SJCRH30 (cell line): ENCODE measurements at regions not wholly inside any gene's neighbourhood (a gene's known extent, or its start where the extent isn't known, plus 50 kb on each side); places are given as distances from the start of the nearest gene placed in this dataset.

Source experiments
- DNase-seq, 2 experiments: peaks; one replicate each; pipeline ENCODE4 v3.0.0-alpha.2; 2015 to 2020
- H3K27ac ChIP-seq: fragments of 250-450 bp; sonication (Bioruptor Pico); 2 replicates; pipeline ENCODE4 v1.5.1; 2020; ENCODE audit warnings: mild to moderate bottlenecking, moderate library complexity
- H3K27me3 ChIP-seq: fragments of 250-450 bp; sonication (Bioruptor Pico); 2 replicates; pipeline ENCODE4 v1.5.1; 2020; ENCODE audit warnings: mild to moderate bottlenecking, moderate library complexity
- H3K36me3 ChIP-seq: fragments of 250-450 bp; sonication (Bioruptor Pico); 2 replicates; pipeline ENCODE4 v1.5.1; 2020; ENCODE audit warnings: mild to moderate bottlenecking, moderate library complexity
- H3K4me1 ChIP-seq: fragments of 250-450 bp; sonication (Bioruptor Pico); 2 replicates; pipeline ENCODE4 v1.5.1; 2020; ENCODE audit warnings: mild to moderate bottlenecking, moderate library complexity
- H3K4me3 ChIP-seq: fragments of 250-450 bp; sonication (Bioruptor Pico); 2 replicates; pipeline ENCODE4 v1.5.1; 2020; ENCODE audit warnings: mild to moderate bottlenecking, moderate library complexity
- H3K9me3 ChIP-seq: fragments of 250-450 bp; sonication (Bioruptor Pico); replicated peaks from 2 replicates; pipeline ENCODE4 v1.5.1; 2020; ENCODE audit warnings: mild to moderate bottlenecking, moderate library complexity

DNA sequence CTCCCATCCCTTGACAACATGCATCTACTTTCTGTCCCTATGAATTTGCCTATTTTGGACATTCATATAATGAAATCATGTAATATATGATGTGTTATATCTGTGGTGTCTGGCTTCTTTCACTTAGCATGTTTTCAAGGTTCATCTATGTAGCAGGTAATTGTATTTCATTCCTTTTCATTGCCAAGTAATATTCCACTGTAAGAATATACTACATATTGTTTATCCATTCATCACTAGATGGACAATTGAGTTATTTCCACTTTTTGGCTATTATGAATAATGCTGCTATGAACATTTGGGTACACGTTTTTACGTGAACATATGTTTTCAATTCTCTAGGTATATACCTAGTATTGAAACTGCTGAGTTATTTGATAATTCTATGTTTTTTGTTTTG is 238.2 kb downstream of the PTEN start:
- H3K9me3 ChIP-seq: no peaks in the 10 kb centered on the region
- H3K4me1 ChIP-seq: no peaks in the 10 kb centered on the region
- H3K27ac ChIP-seq: no peak overlapping the region
- H3K27me3 ChIP-seq: no peaks in the 10 kb centered on the region
- H3K4me3 ChIP-seq: no peak overlapping the region
- DNase-seq: no peak
- H3K36me3 ChIP-seq: no peaks in the 10 kb centered on the region

DNA sequence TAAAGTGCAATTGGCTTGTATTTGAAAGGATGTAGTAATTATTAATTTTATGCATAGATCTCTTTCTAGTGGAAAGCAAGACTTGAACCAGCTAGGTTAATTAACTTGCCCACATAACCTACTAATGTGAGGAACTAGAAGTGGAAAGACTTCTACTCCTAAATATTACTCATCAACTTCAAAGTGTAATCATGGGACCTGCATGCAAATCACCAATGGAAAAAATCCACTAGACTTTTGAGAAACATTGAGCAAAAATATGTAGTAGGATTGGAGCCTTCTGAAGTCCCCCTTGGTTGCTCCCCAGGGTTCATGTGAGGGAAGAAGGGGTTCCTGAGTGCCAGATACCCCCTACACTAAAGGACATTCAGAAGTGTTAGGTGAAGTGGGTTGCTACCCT is 240.2 kb downstream of the PTEN start:
- Histone ChIP-seq H3K27ac (no peak overlapping the region), H3K4me3 (no peak overlapping the region), H3K36me3 (no peaks in the 10 kb centered on the region), H3K4me1 (no peaks in the 10 kb centered on the region), H3K9me3 (no peaks in the 10 kb centered on the region), H3K27me3 (no peaks in the 10 kb centered on the region)
- DNase-seq: no peak

- Histone ChIP-seq H3K4me1 (no peaks in the 10 kb centered on the region), H3K36me3 (no peaks in the 10 kb centered on the region), H3K27me3 (no peaks in the 10 kb centered on the region), H3K4me3 (no peak overlapping the region), H3K27ac (no peak overlapping the region), H3K9me3 (no peaks in the 10 kb centered on the region)
- DNase-seq: no peak
Measured at GRCh38 chr10:88104223-88104622, 240.8 kb downstream of the PTEN start.

DNA sequence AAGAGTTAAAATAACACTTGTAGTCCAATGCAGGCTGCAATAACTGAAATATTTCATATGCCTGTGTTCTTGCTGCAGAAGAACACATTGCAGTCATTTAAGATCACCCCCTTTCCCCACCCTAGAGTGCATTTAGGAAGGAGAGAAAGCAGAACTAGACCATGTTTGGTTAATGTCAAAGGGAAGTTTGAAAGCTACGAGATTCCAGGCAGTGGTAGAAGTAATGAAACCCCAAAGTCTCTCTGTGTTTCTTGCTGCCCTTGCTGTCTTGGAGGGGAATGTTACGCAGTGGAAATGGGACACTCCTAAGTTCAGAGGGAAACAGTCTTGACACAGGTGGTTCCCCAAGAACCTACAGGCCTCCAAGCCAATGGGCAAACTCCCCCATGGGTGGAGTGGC is 242.9 kb downstream of the PTEN start:
- H3K27me3 ChIP-seq: no peaks in the 10 kb centered on the region
- H3K4me3 ChIP-seq: no peak overlapping the region
- H3K9me3 ChIP-seq: no peaks in the 10 kb centered on the region
- H3K4me1 ChIP-seq: no peaks in the 10 kb centered on the region
- no peak overlapping the region for H3K27ac ChIP-seq
- no peaks in the 10 kb centered on the region for H3K36me3 ChIP-seq
- DNase-seq: no peak

- no peaks in the 10 kb centered on the region for H3K9me3 ChIP-seq
- DNase-seq: no peak
- H3K4me1 ChIP-seq: no peaks in the 10 kb centered on the region
- no peak overlapping the region for H3K4me3 ChIP-seq
- H3K27me3 ChIP-seq: no peaks in the 10 kb centered on the region
- no peaks in the 10 kb centered on the region for H3K36me3 ChIP-seq
- H3K27ac ChIP-seq: no peak overlapping the region
Measured at GRCh38 chr10:88107296-88108097, 244.1 kb downstream of the PTEN start.

GRCh38 chr10:88108115-88108610 is 244.7 kb downstream of the PTEN start:
- no peak for DNase-seq

GRCh38 chr10:88110355-88110754 is 246.9 kb downstream of the PTEN start:
- DNase-seq: no peak
- no peak overlapping the region for H3K27ac ChIP-seq

More at GRCh38 chr10:88108115-88108610, 244.7 kb downstream of the PTEN start:
- Histone ChIP-seq H3K4me3 (no peak overlapping the region), H3K9me3 (no peaks in the 10 kb centered on the region), H3K27me3 (no peaks in the 10 kb centered on the region), H3K27ac (no peak overlapping the region), H3K4me1 (no peaks in the 10 kb centered on the region), H3K36me3 (no peaks in the 10 kb centered on the region)

GRCh38 chr10:88110822-88111221 is 247.4 kb downstream of the PTEN start:
- Histone ChIP-seq H3K4me3 (no peak overlapping the region), H3K27ac (no peak overlapping the region), H3K9me3 (no peaks in the 10 kb centered on the region), H3K27me3 (no peaks in the 10 kb centered on the region), H3K36me3 (no peaks in the 10 kb centered on the region), H3K4me1 (no peaks in the 10 kb centered on the region)
- DNase-seq: no peak

More at GRCh38 chr10:88110355-88110754, 246.9 kb downstream of the PTEN start:
- H3K36me3 ChIP-seq: no peaks in the 10 kb centered on the region
- no peak overlapping the region for H3K4me3 ChIP-seq
- no peaks in the 10 kb centered on the region for H3K27me3 ChIP-seq
- no peaks in the 10 kb centered on the region for H3K9me3 ChIP-seq
- H3K4me1 ChIP-seq: no peaks in the 10 kb centered on the region

DNA sequence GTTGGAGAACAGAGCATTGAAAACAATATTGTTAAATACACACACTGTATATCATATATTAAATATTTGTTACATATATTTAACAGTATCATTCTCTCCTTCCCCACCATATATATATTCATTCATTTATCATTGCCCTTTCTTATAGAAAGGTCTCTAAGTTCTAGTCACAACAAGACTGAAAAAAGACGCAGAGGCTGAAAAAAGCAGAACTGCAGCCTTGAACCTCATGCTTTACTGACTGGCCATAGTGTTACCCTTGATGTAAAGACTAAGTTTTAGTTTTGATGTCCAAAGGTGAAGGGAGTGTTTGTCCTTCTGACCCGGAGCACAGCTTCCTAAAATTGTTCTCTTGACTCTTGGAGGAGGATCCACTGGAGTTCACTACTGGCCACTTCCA is 247.9 kb downstream of the PTEN start:
- Histone ChIP-seq H3K36me3 (no peaks in the 10 kb centered on the region), H3K4me3 (no peak overlapping the region), H3K4me1 (no peaks in the 10 kb centered on the region), H3K27ac (no peak overlapping the region), H3K27me3 (no peaks in the 10 kb centered on the region), H3K9me3 (no peaks in the 10 kb centered on the region)
- no peak for DNase-seq

- Histone ChIP-seq H3K4me3 (no peak overlapping the region), H3K9me3 (no peaks in the 10 kb centered on the region), H3K36me3 (no peaks in the 10 kb centered on the region), H3K4me1 (no peaks in the 10 kb centered on the region), H3K27me3 (no peaks in the 10 kb centered on the region), H3K27ac (no peak overlapping the region)
- DNase-seq: no peak
Measured at GRCh38 chr10:88113232-88113631, 249.8 kb downstream of the PTEN start.

GRCh38 chr10:88113657-88114272 is 250.3 kb downstream of the PTEN start:
- DNase-seq: no peak
- H3K27ac ChIP-seq: no peak overlapping the region
- no peaks in the 10 kb centered on the region for H3K27me3 ChIP-seq

GRCh38 chr10:88114368-88114767 is 250.9 kb downstream of the PTEN start:
- Histone ChIP-seq H3K4me1 (no peaks in the 10 kb centered on the region), H3K27ac (no peak overlapping the region), H3K36me3 (no peaks in the 10 kb centered on the region), H3K9me3 (no peaks in the 10 kb centered on the region), H3K4me3 (no peak overlapping the region), H3K27me3 (no peaks in the 10 kb centered on the region)
- peak in 1 of 2 experiments; percentile 46 for DNase-seq

More at GRCh38 chr10:88113657-88114272, 250.3 kb downstream of the PTEN start:
- no peak overlapping the region for H3K4me3 ChIP-seq
- H3K36me3 ChIP-seq: no peaks in the 10 kb centered on the region
- no peaks in the 10 kb centered on the region for H3K9me3 ChIP-seq
- no peaks in the 10 kb centered on the region for H3K4me1 ChIP-seq

GRCh38 chr10:88115407-88115806 is 252.0 kb downstream of the PTEN start:
- H3K4me1 ChIP-seq: no peaks in the 10 kb centered on the region
- no peaks in the 10 kb centered on the region for H3K9me3 ChIP-seq
- H3K27ac ChIP-seq: no peak overlapping the region
- H3K27me3 ChIP-seq: no peaks in the 10 kb centered on the region
- DNase-seq: no peak
- H3K4me3 ChIP-seq: no peak overlapping the region
- H3K36me3 ChIP-seq: no peaks in the 10 kb centered on the region

DNA sequence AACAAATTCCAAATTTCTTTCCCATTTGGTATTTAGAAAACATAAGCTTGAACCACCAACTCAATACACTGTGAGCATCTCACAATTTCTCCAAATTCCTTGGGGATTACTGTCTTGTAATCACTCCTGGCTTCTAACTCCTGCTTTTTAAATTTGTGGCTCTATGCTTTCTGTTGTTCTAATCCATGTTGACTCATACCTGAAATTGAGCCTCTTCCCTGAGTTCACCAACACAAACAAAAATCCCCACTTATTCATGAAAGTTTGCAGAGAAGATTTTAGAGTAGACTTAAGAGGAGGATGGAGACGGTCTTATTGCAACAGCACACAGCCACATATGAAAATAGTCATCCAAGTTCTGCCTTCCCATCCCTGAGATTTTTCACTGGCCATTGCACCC is 252.5 kb downstream of the PTEN start:
- Histone ChIP-seq H3K36me3 (no peaks in the 10 kb centered on the region), H3K9me3 (no peaks in the 10 kb centered on the region), H3K4me3 (no peak overlapping the region), H3K4me1 (no peaks in the 10 kb centered on the region), H3K27ac (no peak overlapping the region), H3K27me3 (no peaks in the 10 kb centered on the region)
- DNase-seq: no peak

GRCh38 chr10:88116481-88116880 is 253.1 kb downstream of the PTEN start:
- Histone ChIP-seq H3K9me3 (no peaks in the 10 kb centered on the region), H3K4me3 (no peak overlapping the region), H3K27ac (no peak overlapping the region), H3K36me3 (no peaks in the 10 kb centered on the region), H3K4me1 (no peaks in the 10 kb centered on the region), H3K27me3 (no peaks in the 10 kb centered on the region)
- DNase-seq: no peak
